BE2C (cell line): ENCODE measurements at regions not wholly inside any gene's neighbourhood (a gene's known extent, or its start where the extent isn't known, plus 50 kb on each side); places are given as distances from the start of the nearest gene placed in this dataset.
"Not testable (repeated sequence)": the region's sequence is repeated elsewhere in the genome, so short reads cannot be mapped to it uniquely, and the experiment has no call there.

Experiments used
- DNase-seq: peaks from one replicate; pipeline ENCODE4 v3.0.0-alpha.2; 2020
- H3K27me3 ChIP-seq: fragments of 250-450 bp; sonication (Bioruptor Pico); 2 replicates; pipeline ENCODE4 v1.5.1; 2020; ENCODE audit warnings: mild to moderate bottlenecking
- H3K36me3 ChIP-seq: fragments of 250-450 bp; sonication (Bioruptor Pico); 2 replicates; pipeline ENCODE4 v1.5.1; 2020; ENCODE audit warnings: mild to moderate bottlenecking
- H3K4me1 ChIP-seq: fragments of 250-450 bp; sonication (Bioruptor Pico); 2 replicates; pipeline ENCODE4 v1.5.1; 2020
- H3K4me3 ChIP-seq: 2 replicates; pipeline ENCODE4 v1.5.1; 2011; ENCODE audit warnings: low read depth, low read length
- H3K9me3 ChIP-seq: fragments of 250-450 bp; sonication (Bioruptor Pico); 2 replicates; pipeline ENCODE4 v1.5.1; 2020
- TF ChIP-seq, protein P1 (sequence below): IDR thresholded peaks from 2 replicates; pipeline ENCODE4 v1.5.1; 2012; ENCODE audit warnings: mild to moderate bottlenecking, low read depth, low read length

- no peaks in the 10 kb centered on the region for H3K36me3 ChIP-seq
- H3K4me1 ChIP-seq, result no peaks in the 10 kb centered on the region
- TF ChIP-seq, protein P1, sequence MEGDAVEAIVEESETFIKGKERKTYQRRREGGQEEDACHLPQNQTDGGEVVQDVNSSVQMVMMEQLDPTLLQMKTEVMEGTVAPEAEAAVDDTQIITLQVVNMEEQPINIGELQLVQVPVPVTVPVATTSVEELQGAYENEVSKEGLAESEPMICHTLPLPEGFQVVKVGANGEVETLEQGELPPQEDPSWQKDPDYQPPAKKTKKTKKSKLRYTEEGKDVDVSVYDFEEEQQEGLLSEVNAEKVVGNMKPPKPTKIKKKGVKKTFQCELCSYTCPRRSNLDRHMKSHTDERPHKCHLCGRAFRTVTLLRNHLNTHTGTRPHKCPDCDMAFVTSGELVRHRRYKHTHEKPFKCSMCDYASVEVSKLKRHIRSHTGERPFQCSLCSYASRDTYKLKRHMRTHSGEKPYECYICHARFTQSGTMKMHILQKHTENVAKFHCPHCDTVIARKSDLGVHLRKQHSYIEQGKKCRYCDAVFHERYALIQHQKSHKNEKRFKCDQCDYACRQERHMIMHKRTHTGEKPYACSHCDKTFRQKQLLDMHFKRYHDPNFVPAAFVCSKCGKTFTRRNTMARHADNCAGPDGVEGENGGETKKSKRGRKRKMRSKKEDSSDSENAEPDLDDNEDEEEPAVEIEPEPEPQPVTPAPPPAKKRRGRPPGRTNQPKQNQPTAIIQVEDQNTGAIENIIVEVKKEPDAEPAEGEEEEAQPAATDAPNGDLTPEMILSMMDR, result no peak
- no peak for DNase-seq
- H3K9me3 ChIP-seq, result no peaks in the 10 kb centered on the region
- H3K27me3 ChIP-seq, result no peaks in the 10 kb centered on the region
- H3K4me3 ChIP-seq, result no peak overlapping the region
These were observed 198.3 kb upstream of the SAMSN1 start for GRCh38 chr21:14744368-14744767.

DNA sequence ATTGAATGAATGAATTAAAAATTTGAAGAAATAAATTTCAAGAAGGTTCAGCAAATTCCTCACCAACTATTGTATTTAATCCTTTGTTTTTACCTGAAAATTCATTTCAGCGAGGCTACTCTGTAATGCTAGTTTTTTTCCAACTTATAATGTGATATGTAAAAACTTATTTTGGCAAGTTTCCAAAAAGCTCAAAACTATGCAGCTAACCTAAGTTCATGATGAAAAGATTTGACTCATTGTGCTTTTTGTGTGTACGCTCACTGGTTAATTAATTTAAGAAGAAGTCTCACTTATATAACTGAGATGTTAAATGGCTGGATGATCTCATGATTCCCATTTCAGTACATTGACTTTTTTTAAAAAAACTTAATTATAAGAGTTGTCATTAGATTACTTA, 196.0 kb upstream of the SAMSN1 start:
- Histone ChIP-seq H3K4me3 (no peak overlapping the region), H3K27me3 (no peaks in the 10 kb centered on the region), H3K4me1 (no peaks in the 10 kb centered on the region), H3K36me3 (no peaks in the 10 kb centered on the region), H3K9me3 (no peaks in the 10 kb centered on the region)
- TF ChIP-seq, protein P1, result no peak
- no peak for DNase-seq

DNA sequence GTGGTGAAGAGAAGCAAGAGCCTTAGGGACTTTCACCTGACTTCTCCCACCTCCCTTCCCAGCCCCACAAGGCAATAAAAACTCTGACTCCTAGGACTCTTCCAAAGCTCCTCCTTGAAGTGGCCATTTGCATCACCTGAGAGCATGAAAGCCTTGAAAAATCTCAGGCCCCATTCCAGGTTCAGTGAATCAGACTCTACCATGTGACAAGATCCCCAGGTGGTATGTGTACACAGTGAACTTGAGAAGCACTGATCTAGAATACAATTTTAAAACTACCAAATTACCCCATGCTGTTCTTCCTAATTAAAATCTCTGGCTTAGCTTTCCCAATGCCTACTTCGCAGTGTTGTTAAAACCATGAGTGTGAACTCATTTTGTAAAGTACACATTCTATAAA, 195.1 kb upstream of the SAMSN1 start:
- no peaks in the 10 kb centered on the region for H3K4me1 ChIP-seq
- no peak for DNase-seq
- no peak overlapping the region for H3K4me3 ChIP-seq
- no peaks in the 10 kb centered on the region for H3K9me3 ChIP-seq
- TF ChIP-seq, protein P1, result no peak
- no peaks in the 10 kb centered on the region for H3K27me3 ChIP-seq
- H3K36me3 ChIP-seq, result no peaks in the 10 kb centered on the region

GRCh38 chr21:14740692-14741091, 194.6 kb upstream of the SAMSN1 start:
- no peaks in the 10 kb centered on the region for H3K9me3 ChIP-seq
- TF ChIP-seq, protein P1, result no peak
- H3K4me3 ChIP-seq, result no peak overlapping the region
- no peaks in the 10 kb centered on the region for H3K4me1 ChIP-seq
- H3K36me3 ChIP-seq, result no peaks in the 10 kb centered on the region
- DNase-seq, result no peak
- no peaks in the 10 kb centered on the region for H3K27me3 ChIP-seq

DNA sequence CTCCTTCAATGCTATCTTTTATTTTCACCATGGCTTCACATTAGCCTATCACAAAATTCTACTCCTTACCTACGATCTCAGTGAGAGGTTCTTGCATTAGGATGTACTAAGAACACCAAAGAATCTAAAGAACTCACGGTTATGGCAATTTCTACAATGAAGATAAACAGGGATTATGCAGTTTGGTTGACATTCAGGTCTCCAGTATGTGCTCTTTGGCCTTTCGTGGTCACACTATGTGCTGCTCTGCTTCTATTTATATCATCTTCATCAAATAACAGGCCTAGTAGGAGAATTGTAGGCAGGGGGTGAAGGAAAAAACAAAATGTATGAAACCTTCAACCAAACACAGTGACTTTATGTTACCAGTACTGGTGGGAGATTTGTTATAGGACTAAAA, 194.0 kb upstream of the SAMSN1 start:
- Histone ChIP-seq H3K27me3 (no peaks in the 10 kb centered on the region), H3K4me3 (no peak overlapping the region), H3K36me3 (no peaks in the 10 kb centered on the region), H3K4me1 (no peaks in the 10 kb centered on the region), H3K9me3 (no peaks in the 10 kb centered on the region)
- TF ChIP-seq, protein P1, result no peak
- DNase-seq, result no peak

DNA sequence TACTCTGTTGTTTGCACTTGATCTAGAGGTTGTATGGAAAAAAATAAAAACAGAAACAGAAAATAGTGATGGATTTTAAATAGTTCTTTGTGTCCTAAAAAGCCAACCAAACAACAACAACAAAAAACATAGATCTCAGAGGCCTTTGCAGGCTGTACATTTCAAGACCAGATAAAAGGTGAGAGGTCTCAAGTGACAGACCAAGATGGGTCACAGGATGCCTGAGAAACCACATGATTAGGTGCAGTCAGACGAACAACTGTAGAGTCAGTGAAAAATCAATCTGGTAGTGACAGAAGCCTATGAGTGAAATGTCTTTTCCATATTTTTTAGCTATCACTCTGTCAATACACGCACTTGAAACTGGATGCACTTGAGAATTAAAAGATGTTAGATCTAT, 193.5 kb upstream of the SAMSN1 start:
- TF ChIP-seq, protein P1, result no peak
- DNase-seq, result no peak
- H3K36me3 ChIP-seq, result no peaks in the 10 kb centered on the region
- no peaks in the 10 kb centered on the region for H3K27me3 ChIP-seq
- H3K4me3 ChIP-seq, result no peak overlapping the region
- H3K9me3 ChIP-seq, result no peaks in the 10 kb centered on the region
- no peaks in the 10 kb centered on the region for H3K4me1 ChIP-seq

GRCh38 chr21:14738576-14738975, 192.5 kb upstream of the SAMSN1 start:
- not testable (repeated sequence) for H3K4me1 ChIP-seq, H3K9me3 ChIP-seq, H3K27me3 ChIP-seq, DNase-seq, H3K4me3 ChIP-seq, H3K36me3 ChIP-seq
